ENCODE measurements at regions not wholly inside any gene's neighbourhood (a gene's known extent, or its start where the extent isn't known, plus 50 kb on each side); places are given as distances from the start of the nearest gene placed in this dataset.

DNA sequence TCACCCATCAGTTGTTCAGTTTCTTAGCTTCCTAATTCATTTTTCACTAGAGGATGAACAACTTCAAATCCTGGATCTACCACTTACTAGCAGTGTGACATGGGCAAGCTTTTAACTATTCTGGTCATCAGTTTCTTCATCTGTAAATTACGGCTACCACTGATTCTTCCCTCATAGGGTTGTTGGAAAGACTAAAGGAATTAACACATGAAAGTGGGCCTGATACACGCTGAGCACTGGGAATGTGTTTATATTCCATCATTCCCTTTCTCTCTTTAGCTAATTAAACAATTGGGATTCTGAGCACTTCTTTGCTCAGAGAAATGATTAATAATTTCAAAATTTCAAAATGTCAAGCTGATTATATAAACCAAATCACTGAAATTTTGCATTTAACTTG is 862.3 kb upstream of the GCFC2 start:
- no peak for TF ChIP-seq ZNF274 (IDR thresholded peaks at IDR 0.05; ENCODE audit: low read depth, low read length)
- no peak for TF ChIP-seq SUZ12 (IDR thresholded peaks at IDR 0.05; ENCODE audit: extremely low read depth, insufficient read depth, insufficient read length)

Data from NT2/D1 (cell line).